CD8-positive, alpha-beta memory T cell (primary cell): ENCODE measurements at regions not wholly inside any gene's neighbourhood (a gene's known extent, or its start where the extent isn't known, plus 50 kb on each side); places are given as distances from the start of the nearest gene placed in this dataset.

ENCODE experiments used
- CTCF ChIA-PET: fragments of 350-600 bp; sonication (Branson Sonifier 250); formaldehyde crosslinking; loops from one replicate; lab custom pipeline; 2021; ENCODE audit warnings: antibody characterized with exemption; lab: Charles Lee
- POLR2A ChIA-PET: fragments of 350-600 bp; sonication (Branson Sonifier 250); formaldehyde crosslinking; loops from one replicate; lab custom pipeline; 2021; ENCODE audit warnings: antibody characterized with exemption; lab: Charles Lee
- DNase-seq, 5 donors: peaks; one replicate each; pipeline versions ENCODE4 v3.0.0 to v3.0.0-alpha.2; 2020 to 2022; ENCODE audit warnings: mixed read lengths in 1 of 5
- H3K27ac ChIP-seq: one replicate; pipeline ENCODE4 v1.7.0; 2013; ENCODE audit warnings: low read depth, mild to moderate bottlenecking, low read length, moderate library complexity
- H3K27me3 ChIP-seq: 2 replicates; pipeline ENCODE4 v1.7.0; 2013; ENCODE audit warnings: low read length, mild to moderate bottlenecking; ENCODE audit not compliant: insufficient read depth, poor library complexity, severe bottlenecking
- H3K36me3 ChIP-seq: 2 replicates; pipeline ENCODE4 v1.7.0; 2013; ENCODE audit warnings: mild to moderate bottlenecking, low read length, moderate library complexity; ENCODE audit not compliant: insufficient read depth
- H3K4me1 ChIP-seq: 2 replicates; pipeline ENCODE4 v1.7.0; 2013; ENCODE audit warnings: mild to moderate bottlenecking, low read length, moderate library complexity; ENCODE audit not compliant: insufficient read depth
- H3K4me3 ChIP-seq: 2 replicates; pipeline ENCODE4 v1.7.0; 2013; ENCODE audit warnings: mild to moderate bottlenecking, low read length
- H3K9me3 ChIP-seq: 2 replicates; pipeline ENCODE4 v1.7.0; 2013; ENCODE audit warnings: mild to moderate bottlenecking, low read length
- H3K27ac Mint-ChIP-seq, 8 donors: one replicate each; pipeline ENCODE4 v1.8.0; 2020 to 2021; ENCODE audit warnings: mixed read lengths in 8 of 8, mild to moderate bottlenecking in 6 of 8, inconsistent platforms in 3 of 8, moderate library complexity in 3 of 8
- H3K27me3 Mint-ChIP-seq, 2 donors: one replicate each; pipeline ENCODE4 v1.8.0; 2020 to 2021; ENCODE audit warnings: mixed read lengths in 2 of 2, mild to moderate bottlenecking in 1 of 2, moderate library complexity in 1 of 2
- H3K36me3 Mint-ChIP-seq, 3 donors: one replicate each; pipeline ENCODE4 v1.8.0; 2020 to 2021; ENCODE audit warnings: mixed read lengths in 3 of 3, inconsistent platforms in 1 of 3, mild to moderate bottlenecking in 1 of 3
- H3K4me1 Mint-ChIP-seq, 3 donors: one replicate each; pipeline ENCODE4 v1.8.0; 2020 to 2021; ENCODE audit warnings: mixed read lengths in 3 of 3, inconsistent platforms in 1 of 3, mild to moderate bottlenecking in 1 of 3
- H3K4me3 Mint-ChIP-seq, 7 donors: one replicate each; pipeline ENCODE4 v1.8.0; 2020 to 2021; ENCODE audit warnings: mixed read lengths in 7 of 7, mild to moderate bottlenecking in 6 of 7, moderate library complexity in 4 of 7, inconsistent platforms in 2 of 7
- H3K9me3 Mint-ChIP-seq, 5 donors: one replicate each; pipeline ENCODE4 v1.8.0; 2020 to 2022; ENCODE audit warnings: mixed read lengths in 5 of 5, mild to moderate bottlenecking in 3 of 5, moderate library complexity in 2 of 5, inconsistent platforms in 1 of 5

GRCh38 chr4:165766018-165766417, 107.0 kb upstream of the TLL1 start:
- Mint-ChIP-seq H3K9me3 (peaks cover 0 to 17% (median 0%) of the 10 kb centered on the region in 5 donors), H3K4me3 (no peak overlapping the region), H3K36me3 (no peaks in the 10 kb centered on the region), H3K27ac (no peak overlapping the region), H3K27me3 (no peaks in the 10 kb centered on the region), H3K4me1 (no peaks in the 10 kb centered on the region)
- Histone ChIP-seq H3K9me3 (no peaks in the 10 kb centered on the region), H3K27me3 (no peaks in the 10 kb centered on the region), H3K36me3 (no peaks in the 10 kb centered on the region), H3K4me3 (no peak overlapping the region), H3K4me1 (no peaks in the 10 kb centered on the region), H3K27ac (no peak overlapping the region)
- CTCF ChIA-PET: no interaction called here
- DNase-seq: no peak
- POLR2A ChIA-PET: no interaction called here

GRCh38 chr4:165766976-165767375, 106.1 kb upstream of the TLL1 start:
- H3K4me3 ChIP-seq: no peak overlapping the region
- Mint-ChIP-seq H3K27me3 (no peaks in the 10 kb centered on the region), H3K4me3 (no peak overlapping the region), H3K36me3 (no peaks in the 10 kb centered on the region), H3K27ac (no peak overlapping the region), H3K9me3 (peaks cover 0 to 17% (median 0%) of the 10 kb centered on the region in 5 donors), H3K4me1 (no peaks in the 10 kb centered on the region)
- no peaks in the 10 kb centered on the region for H3K36me3 ChIP-seq
- CTCF ChIA-PET: no interaction called here
- H3K27ac ChIP-seq: no peak overlapping the region
- DNase-seq: no peak
- no peaks in the 10 kb centered on the region for H3K9me3 ChIP-seq
- H3K27me3 ChIP-seq: no peaks in the 10 kb centered on the region
- H3K4me1 ChIP-seq: no peaks in the 10 kb centered on the region
- POLR2A ChIA-PET: no interaction called here

DNA sequence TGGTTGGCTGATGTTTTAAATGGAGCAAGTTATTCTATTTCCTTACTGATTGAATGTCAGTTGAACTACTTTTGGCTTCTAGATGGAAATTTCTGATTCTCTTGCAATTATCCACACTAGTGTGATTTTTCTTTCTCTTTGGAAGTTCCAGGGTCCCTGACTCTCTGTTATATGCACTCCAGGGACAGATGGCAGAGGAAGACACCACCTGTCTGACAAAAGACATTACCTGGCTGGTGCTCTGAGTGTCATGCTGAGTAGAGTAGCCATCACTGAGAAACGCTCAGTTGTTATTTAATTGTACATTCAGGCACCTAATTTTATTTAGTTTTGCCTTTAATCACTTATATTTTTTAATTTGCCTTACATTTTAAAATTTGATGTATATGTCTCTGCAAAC, 105.4 kb upstream of the TLL1 start:
- CTCF ChIA-PET: no interaction called here

GRCh38 chr4:165768281-165768680, 104.8 kb upstream of the TLL1 start:
- Mint-ChIP-seq H3K4me1 (no peaks in the 10 kb centered on the region), H3K27ac (no peak overlapping the region), H3K4me3 (no peak overlapping the region), H3K27me3 (no peaks in the 10 kb centered on the region), H3K36me3 (no peaks in the 10 kb centered on the region), H3K9me3 (peaks cover 0 to 22% (median 5%) of the 10 kb centered on the region in 5 donors)
- ChIA-PET POLR2A (no interaction called here), CTCF (no interaction called here)
- no peak overlapping the region for H3K27ac ChIP-seq
- H3K36me3 ChIP-seq: no peaks in the 10 kb centered on the region
- no peaks in the 10 kb centered on the region for H3K9me3 ChIP-seq
- no peak for DNase-seq
- no peaks in the 10 kb centered on the region for H3K27me3 ChIP-seq
- no peak overlapping the region for H3K4me3 ChIP-seq
- no peaks in the 10 kb centered on the region for H3K4me1 ChIP-seq

More for the DNA sequence above, 105.4 kb upstream of the TLL1 start:
- Mint-ChIP-seq H3K27ac (no peak overlapping the region), H3K4me3 (no peak overlapping the region), H3K27me3 (no peaks in the 10 kb centered on the region), H3K4me1 (no peaks in the 10 kb centered on the region), H3K36me3 (no peaks in the 10 kb centered on the region), H3K9me3 (peaks cover 0 to 18% (median 1%) of the 10 kb centered on the region in 5 donors)
- no peaks in the 10 kb centered on the region for H3K4me1 ChIP-seq
- no peak for DNase-seq
- H3K36me3 ChIP-seq: no peaks in the 10 kb centered on the region
- H3K27ac ChIP-seq: no peak overlapping the region
- no peaks in the 10 kb centered on the region for H3K27me3 ChIP-seq
- POLR2A ChIA-PET: no interaction called here
- no peak overlapping the region for H3K4me3 ChIP-seq
- no peaks in the 10 kb centered on the region for H3K9me3 ChIP-seq

DNA sequence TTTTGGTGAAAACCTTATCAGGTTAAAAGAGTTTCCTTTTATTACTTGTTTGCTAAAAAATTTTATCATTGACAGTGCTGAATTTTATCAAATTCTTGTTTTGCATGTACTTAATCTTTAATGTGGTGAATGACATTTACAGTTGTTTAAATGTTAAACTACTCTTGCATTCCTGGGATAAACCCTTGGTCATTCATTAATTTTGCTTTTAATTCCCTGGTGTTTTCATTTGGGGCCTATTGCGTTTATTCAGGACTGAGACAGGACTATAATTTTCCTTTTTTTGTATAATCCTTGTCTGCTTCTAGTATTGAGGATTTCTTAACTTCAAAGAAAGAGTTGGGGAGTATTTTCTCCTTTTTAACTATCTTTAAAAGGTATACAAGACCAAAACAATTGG, 98.7 kb upstream of the TLL1 start:
- Mint-ChIP-seq H3K36me3 (no peaks in the 10 kb centered on the region), H3K4me3 (no peak overlapping the region), H3K4me1 (no peaks in the 10 kb centered on the region), H3K27me3 (no peaks in the 10 kb centered on the region), H3K9me3 (peaks cover 0 to 20% (median 5%) of the 10 kb centered on the region in 5 donors), H3K27ac (no peak overlapping the region)
- no peaks in the 10 kb centered on the region for H3K9me3 ChIP-seq
- ChIA-PET CTCF (no interaction called here), POLR2A (no interaction called here)
- no peak overlapping the region for H3K4me3 ChIP-seq
- no peaks in the 10 kb centered on the region for H3K36me3 ChIP-seq
- no peaks in the 10 kb centered on the region for H3K27me3 ChIP-seq
- no peak overlapping the region for H3K27ac ChIP-seq
- no peak for DNase-seq
- no peaks in the 10 kb centered on the region for H3K4me1 ChIP-seq

DNA sequence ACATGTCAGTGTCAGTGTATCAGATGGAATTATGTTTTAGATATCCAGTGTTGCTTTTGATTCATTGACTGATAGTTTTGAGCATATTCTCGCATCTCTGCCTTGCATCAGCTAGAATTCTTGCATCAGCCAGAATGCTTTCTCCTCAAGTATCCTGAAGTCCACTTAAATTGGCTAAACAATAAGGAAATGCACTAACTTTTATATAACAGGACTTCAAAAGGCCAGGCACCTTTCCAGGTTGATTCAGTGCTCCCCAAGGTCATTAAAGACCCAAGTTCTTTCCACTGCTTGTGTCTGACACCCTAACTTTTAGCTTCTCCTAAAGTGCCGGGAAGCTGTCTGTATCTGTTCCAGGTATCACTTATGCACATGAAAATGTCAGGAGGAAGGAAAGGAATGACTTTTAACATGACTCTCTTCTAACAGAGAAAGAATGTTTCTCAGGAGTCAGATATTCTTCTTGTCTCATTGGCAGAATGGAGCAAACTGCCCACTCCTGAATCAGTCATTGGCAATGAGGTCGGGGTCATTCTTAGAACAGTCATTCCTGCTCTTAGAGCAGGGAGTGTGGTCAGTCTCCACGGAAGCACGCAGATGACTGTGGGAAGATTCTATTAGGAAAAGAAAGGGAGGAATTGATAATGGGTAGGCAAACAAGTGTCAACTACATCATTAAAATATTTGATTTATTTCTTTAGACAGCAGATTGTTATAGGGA, 92.9 kb upstream of the TLL1 start:
- no peaks in the 10 kb centered on the region for H3K36me3 ChIP-seq
- H3K9me3 Mint-ChIP-seq: peaks cover 0 to 18% (median 4%) of the 10 kb centered on the region in 5 donors
- ChIA-PET POLR2A (no interaction called here), CTCF (no interaction called here)
- H3K4me1 ChIP-seq: no peaks in the 10 kb centered on the region
- no peak overlapping the region for H3K27ac Mint-ChIP-seq
- H3K27me3 Mint-ChIP-seq: peaks cover 0 to 2% of the 10 kb centered on the region in 2 donors
- H3K27ac ChIP-seq: no peak overlapping the region
- no peak for DNase-seq
- no peaks in the 10 kb centered on the region for H3K9me3 ChIP-seq
- H3K4me3 ChIP-seq: no peak overlapping the region
- no peaks in the 10 kb centered on the region for H3K36me3 Mint-ChIP-seq
- no peaks in the 10 kb centered on the region for H3K27me3 ChIP-seq
- H3K4me3 Mint-ChIP-seq: no peak overlapping the region
- no peaks in the 10 kb centered on the region for H3K4me1 Mint-ChIP-seq

GRCh38 chr4:165780735-165781134, 92.3 kb upstream of the TLL1 start:
- no peaks in the 10 kb centered on the region for H3K4me1 ChIP-seq
- H3K9me3 Mint-ChIP-seq: peaks cover 0 to 14% (median 4%) of the 10 kb centered on the region in 5 donors
- POLR2A ChIA-PET: no interaction called here
- H3K27me3 ChIP-seq: no peaks in the 10 kb centered on the region
- no peaks in the 10 kb centered on the region for H3K36me3 Mint-ChIP-seq
- no peaks in the 10 kb centered on the region for H3K4me1 Mint-ChIP-seq
- no peaks in the 10 kb centered on the region for H3K36me3 ChIP-seq
- no peaks in the 10 kb centered on the region for H3K9me3 ChIP-seq
- H3K27me3 Mint-ChIP-seq: peaks cover 0 to 2% of the 10 kb centered on the region in 2 donors
- H3K4me3 Mint-ChIP-seq: no peak overlapping the region
- H3K4me3 ChIP-seq: no peak overlapping the region
- no peak overlapping the region for H3K27ac Mint-ChIP-seq
- CTCF ChIA-PET: no interaction called here
- no peak for DNase-seq
- no peak overlapping the region for H3K27ac ChIP-seq

DNA sequence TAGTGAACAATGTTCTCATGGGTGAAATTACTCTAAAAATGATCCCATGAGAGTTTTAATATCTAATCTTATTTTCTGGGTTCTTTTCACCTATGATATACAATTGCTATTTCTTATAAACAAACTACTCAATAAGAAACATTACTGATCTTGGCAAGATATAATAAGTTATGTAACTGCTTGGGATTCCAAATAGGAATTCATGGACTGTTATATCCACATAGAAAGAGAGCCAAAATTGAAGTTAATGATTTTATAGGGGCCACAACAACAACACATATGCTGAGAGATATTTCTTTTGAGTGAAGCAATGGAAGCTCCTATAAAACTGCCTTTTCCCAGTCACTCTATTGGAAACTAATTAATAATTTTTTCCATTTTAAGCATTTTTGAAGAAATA, 90.4 kb upstream of the TLL1 start:
- no peak overlapping the region for H3K4me3 Mint-ChIP-seq
- no peak for DNase-seq
- ChIA-PET POLR2A (no interaction called here), CTCF (no interaction called here)
- peaks cover 0 to 9% (median 2%) of the 10 kb centered on the region in 5 donors for H3K9me3 Mint-ChIP-seq
- no peaks in the 10 kb centered on the region for H3K4me1 ChIP-seq
- no peaks in the 10 kb centered on the region for H3K4me1 Mint-ChIP-seq
- no peaks in the 10 kb centered on the region for H3K36me3 Mint-ChIP-seq
- peaks cover 0 to 2% of the 10 kb centered on the region in 2 donors for H3K27me3 Mint-ChIP-seq
- H3K27ac ChIP-seq: no peak overlapping the region
- no peak overlapping the region for H3K27ac Mint-ChIP-seq
- no peaks in the 10 kb centered on the region for H3K36me3 ChIP-seq
- no peaks in the 10 kb centered on the region for H3K27me3 ChIP-seq
- H3K9me3 ChIP-seq: no peaks in the 10 kb centered on the region
- no peak overlapping the region for H3K4me3 ChIP-seq
